ENCODE measurements at regions not wholly inside any gene's neighbourhood (a gene's known extent, or its start where the extent isn't known, plus 50 kb on each side); places are given as distances from the start of the nearest gene placed in this dataset.
"Not testable (repeated sequence)": the region's sequence is repeated elsewhere in the genome, so short reads cannot be mapped to it uniquely, and the experiment has no call there.

DNA sequence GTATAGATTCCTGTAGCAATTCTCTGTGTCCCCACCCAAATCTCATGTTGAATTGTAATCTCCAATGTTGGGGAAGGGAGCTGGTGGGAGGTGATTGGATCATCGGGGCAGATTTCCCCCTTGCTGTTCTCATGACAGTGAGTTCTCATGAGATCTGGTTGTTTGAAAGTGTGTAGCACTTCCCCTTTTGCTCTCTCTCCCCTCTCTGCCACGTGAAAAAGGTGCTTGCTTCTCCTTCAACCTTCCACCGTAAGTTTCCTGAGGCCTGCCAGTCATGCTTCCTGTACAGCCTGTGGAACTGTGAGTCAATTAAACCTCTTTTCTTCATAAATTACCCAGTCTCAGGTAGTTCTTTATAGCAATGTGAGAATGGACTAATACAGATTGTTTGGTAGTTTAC lies 175.3 kb upstream of the ACO1 start:
- not testable (repeated sequence) for DNase-seq

DNA sequence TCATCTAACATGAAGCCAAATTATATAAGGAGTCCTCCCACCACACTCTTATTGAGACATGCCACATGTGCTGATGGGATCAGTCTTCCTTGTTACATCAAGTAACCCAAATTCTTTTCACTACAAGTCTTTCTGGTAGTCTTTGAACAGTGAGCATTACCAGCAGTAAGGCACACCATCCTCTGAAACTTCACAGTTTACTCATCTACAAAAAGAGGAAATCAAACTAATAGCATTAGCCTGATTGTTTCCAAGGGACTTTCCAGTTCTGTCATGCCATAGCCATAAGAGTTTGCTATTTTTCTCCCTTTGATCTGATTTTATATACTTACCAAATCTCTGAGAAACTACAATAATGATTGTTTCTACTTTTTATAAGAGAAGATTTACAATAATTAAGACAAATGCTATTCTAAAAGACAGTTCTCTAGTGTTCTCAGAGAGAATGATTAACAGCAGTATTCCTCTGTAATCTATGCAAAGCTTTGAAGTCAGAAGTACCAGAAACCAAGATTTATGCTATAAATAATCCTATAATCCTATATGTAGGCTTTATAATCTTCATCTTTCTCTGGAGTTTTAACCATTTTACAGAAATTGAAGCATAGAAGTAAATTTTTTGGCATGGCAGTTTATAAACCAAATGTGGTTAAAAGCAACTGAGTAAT lies 166.2 kb upstream of the ACO1 start:
- no peak for DNase-seq

DNA sequence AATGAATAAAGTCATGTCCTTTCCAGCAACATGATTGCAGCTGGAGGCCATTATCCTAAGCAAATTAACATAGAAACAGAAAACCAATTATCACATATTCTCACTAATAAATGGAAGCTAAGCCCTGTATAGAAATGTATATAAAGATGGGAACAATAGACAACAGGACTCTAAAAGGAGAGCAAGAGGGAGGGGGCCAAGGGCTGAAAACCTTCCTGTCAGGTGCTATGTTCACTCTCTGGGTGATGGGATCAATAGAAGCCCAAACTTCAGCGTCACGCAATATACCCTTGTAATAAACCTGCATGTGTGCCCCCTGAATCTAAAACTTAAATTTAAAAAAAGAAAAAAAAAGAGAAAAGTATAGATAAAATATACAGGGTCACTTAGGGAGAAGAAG lies 163.7 kb upstream of the ACO1 start:
- DNase-seq = no peak

DNA sequence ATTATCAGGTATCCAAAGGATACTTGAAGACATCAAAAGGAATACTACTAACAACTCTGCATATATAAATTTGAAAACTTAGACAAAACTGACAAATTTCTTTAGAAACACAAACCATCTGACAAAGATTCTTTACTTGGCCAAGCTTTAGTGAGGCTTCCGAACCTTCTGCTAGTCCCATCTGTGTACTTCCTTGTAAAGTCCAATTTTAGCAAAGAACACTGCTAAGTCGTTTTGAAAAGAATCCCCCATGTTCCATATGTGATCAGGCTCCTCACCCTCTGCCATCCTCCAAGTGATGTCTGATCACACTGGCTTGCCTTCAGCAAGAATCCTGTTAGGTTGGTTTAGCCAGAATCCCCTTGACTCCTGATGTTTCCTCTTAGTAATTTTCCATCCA lies 150.0 kb upstream of the ACO1 start:
- no peak for DNase-seq

DNA sequence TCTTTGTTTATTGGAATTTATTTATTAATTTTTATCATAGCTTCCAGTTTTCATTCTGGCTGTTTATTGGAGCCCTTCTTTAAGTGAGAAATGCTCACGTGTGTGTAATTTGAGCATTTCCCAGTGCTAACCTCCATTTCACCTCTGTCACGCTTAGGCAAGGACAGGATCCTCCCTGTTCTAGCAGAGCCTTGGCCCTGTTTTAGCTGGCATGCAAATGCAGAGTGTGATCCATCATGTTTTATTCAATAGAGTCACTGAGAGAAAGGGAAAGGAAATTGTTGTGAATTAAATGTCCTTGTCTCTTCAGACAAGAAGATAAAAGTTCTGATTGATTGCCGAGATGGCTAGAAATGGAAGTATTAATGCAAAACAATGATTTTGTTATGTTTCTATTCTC lies 137.3 kb upstream of the ACO1 start:
- no peak for DNase-seq

DNA sequence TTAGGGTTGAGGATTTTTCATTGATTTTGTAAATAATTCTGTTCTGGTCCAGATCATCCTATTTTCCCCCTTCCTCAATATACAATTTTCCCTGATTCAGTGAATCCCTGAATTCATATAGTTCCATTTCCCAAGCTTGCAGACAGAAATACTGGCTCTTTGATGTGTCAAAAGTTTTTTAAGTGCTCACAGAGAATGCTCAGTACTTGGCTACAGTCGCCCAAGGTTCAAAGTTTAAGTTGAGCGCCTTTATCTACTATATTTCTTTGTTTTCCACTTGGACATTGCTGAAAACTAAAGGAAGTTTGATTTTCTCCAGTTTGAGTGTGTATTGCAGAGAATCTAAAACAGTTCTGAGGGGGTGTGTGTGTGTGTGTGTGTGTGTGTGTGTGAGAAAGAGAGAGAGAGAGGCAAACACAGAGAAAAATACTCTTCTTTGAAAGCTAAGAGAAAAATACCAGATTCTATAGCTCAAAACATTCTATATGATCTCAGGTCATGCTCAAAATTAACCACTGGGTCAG lies 136.2 kb upstream of the ACO1 start:
- no peak for DNase-seq

DNA sequence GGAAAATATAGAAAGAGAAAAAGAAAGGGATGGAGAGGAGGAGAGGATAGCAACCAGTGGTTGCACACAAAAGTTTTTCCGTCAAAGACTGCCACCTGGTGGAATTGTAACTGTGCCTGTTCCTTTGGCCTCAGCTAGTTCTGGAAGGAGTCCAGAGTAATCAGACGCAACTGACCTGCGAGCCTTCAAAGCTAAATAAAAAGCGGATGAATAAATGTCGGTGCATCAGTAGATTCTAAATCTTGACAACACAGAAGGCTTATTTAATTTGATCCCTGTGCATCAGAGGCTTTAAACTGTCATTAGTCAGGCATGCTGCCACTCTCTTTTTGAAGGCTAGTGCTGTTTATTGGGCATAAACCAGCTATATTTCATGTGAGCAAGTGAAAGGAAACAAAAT lies 132.9 kb upstream of the ACO1 start:
- no peak for DNase-seq

DNA sequence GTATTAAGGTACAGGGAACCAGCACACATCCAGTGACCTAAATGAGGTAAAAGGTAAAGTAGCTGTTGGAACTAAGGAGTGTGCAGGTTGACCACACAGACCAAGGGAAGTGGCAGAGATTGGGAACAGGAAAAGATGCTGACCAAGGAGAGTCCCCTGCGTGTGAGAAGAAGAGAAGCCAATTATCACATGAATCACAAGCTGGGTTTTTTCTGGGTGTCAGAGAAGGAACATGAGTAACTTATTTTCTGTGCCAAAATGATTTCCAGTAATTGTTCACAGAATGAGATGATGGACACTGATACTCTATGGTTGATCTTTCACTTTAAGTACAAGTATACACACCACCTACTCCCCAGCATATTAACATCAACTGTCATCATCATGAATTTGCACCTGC lies 130.7 kb upstream of the ACO1 start:
- DNase-seq = no peak

DNA sequence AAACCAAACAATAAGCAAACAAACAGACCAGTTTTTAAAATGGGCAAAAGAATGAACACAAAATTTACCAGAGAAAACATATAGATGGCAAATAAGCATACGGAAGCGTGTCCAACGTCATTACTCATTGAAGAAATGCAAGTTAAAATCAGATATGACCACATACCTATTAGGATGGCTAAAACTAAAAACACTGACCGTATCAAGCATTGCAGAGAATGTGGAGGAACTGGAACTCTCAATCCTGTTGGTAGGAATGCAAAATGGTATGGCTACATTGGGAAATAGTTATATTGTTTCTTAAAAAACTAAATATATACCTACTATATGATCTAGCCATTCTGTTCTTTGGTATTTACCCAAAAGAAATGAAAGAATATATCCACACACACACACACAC lies 129.4 kb upstream of the ACO1 start:
- no peak for DNase-seq

DNA sequence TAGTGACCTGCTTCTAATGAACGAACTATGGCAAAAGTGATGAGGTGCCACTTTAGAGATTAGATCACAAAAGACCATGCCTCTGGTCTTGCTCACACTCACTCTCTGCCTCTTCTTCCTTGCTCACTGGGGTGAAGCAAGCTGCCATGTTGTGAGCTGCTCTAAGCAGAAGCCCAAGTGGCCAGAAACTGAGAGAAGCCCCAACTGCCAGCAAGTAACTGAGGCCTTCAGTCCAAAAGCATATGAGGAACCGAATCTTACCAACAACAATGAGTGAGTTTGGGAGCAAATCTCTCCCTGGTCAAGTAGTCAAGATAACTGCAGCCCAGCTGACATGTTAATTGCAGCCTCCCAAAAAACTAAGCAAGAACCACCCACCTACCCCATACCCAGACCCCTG lies 126.0 kb upstream of the ACO1 start:
- DNase-seq = no peak

DNA sequence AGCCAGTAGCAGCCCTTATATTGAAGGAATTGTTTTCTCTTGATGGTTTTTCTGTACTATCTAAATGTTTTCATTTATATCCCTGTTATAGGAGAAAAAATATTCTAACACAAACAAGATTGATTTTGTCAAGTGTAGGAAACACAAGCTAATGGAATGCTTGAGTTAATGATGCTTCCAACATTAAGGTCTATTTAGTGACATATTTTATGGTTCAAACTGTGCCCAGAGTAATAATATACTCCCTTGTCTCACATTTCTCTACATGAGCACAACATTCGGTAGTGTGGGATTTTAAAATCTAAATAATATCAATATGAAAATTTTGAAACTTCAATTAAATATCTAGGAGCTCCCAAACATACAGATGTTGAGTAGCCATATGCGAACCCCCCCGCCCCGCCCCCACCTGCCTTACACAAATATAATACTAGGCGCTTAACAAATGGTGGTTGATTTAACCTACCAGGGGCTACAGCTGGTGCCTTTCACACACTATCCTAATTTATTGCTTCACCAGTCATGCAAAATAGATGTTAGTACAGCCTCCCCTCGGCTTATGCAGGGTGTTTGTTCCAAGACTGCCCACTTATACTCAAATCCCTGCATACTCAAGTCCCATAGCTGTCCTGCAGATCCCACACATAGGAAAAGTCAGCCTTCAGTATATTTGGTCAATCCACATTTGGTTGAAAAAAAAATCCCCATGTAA lies 124.1 kb upstream of the ACO1 start:
- DNase-seq = no peak

DNA sequence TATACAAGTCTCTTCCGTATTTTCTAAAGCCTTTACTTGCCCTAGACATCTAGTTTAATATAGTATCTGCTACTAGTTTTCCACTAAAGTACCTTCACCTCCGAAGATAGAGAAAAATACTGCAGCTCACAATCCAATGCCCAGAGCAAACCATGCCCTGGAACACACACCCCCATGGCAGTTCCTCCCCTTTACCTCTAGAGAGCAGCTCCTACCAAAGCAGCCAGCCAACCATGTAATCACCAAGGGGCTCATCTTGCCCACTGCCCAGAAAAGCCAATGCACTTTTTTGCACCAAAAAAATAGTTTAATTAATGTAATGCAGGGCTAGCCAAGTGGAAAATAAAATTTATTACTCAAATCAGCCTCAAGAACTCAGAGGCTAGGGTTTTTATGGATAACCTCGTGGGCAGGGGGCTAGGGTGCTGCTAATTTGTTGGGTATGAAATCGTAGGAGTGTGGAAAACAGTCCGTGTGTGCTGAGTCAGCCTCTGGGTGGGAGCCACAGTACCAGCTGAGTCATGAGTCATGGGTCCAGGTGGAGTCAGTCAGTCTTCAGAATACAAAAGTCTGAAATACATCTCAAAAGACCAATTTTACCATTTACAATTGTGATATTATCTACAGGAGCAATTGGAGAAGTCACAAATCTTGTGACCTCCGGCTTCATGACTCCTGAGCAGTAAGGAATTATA lies 120.1 kb upstream of the ACO1 start:
- no peak for DNase-seq

DNA sequence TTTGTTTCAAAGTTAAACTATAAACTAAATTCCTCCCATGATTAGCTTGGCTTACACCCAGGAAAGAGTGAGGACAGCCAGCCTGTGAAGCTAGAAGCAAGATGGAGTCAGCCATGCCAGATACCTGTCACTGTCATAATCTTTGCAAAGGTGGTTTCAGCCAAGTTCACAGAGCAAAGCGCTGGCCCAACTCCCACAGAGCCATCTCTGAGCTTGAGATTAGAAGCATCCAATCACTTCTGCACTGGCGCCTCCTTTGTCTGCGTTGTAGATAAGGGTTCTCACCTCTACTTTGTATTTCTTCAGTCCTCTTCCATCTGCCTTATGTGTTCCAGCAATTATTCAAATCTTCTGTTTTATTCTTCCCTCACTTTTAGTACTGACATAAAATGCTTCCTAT lies 119.4 kb upstream of the ACO1 start:
- DNase-seq = no peak

DNA sequence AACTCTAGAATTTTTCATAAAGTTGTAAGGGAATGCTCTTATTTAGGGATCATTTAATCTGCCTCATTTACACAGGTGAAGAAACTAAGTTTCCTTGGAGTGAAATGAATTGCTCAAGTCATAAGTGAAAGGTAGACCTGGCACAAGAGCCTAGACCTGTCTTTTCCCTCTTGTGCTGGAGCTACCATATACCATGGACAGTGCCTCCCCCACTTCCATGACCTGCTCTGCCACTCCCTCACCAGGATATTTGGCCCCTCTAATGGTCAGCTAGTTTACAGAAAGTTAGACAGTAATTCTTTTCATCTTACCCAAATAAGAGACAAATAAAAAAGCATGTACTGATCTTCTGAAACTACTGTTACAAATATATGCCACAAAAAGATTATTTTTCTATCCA lies 105.5 kb upstream of the ACO1 start:
- DNase-seq = no peak

DNA sequence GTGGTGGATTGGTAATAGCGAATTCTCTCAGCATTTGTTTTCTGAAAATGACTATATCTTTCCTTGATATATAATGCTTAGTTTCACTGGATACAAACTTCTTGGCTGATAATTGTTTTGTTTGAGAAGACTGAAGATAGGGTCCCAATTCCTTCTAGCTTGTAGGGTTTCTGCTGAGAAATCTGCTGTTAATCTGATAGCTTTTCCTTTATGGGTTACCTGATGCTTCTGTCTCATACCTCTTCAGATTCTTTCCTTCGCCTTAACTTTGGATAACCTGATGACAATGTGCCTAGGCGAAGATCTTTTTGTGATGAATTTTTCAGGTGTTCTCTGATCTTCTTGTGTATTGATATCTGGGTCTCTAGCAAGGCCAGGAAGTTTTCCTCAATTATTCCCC lies 94.7 kb upstream of the ACO1 start:
- DNase-seq = no peak

DNA sequence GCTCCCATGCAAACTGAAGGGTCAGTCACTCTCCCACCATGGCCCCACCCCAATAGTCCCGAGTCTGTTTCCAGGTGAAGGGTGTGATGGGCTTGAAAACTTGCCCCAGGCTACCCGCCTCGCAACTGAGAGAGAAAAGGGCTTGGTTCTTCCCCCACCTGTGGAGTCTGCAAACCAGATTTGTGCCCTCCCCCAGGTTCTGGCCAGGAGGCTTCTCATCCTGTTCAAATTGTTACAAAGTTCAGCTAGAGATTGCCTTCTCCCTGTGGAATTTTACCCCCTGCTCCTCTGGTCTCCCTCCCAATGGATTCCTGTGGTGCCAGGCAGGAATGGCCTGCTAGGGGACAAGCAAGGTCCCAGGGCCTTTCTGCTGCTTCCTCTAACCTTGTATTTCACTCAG lies 93.1 kb upstream of the ACO1 start:
- DNase-seq = no peak

DNA sequence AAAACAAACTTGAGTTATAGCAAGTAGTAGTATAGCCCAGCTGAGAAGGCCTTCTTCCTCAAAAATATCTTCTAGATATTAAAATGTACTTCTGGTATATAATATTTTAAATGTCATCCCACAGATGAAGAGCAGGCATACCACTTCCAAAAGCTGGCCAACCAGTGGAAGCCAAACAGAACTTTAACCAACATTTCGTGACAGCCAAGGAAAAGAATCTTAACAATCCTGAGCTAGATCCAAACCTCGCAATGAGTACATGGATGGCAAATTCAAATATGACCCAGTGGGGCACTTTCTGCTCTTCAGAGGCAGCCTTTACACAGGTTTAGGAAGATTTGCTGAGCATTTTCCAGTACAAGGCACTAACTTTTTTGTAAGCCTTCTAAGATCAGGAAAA lies 91.8 kb upstream of the ACO1 start:
- DNase-seq = no peak

DNA sequence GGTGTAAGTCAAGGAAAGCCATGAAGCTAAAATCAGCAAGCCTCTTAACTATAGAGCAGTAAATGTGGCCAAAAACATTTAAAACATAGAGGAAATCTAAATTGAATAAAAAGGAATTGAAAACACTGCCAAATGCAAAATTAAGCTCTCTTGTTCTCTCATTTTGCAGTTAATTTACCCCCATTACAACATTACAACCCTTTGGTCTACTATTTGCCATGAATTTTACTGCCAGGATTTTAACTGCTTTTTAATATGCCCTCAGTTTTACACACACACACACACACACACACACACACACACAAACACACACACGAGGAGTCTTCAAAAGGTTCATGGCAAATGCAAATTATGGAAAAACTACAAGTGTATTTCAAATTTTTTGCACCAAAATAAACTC lies 91.4 kb upstream of the ACO1 start:
- no peak for DNase-seq

DNA sequence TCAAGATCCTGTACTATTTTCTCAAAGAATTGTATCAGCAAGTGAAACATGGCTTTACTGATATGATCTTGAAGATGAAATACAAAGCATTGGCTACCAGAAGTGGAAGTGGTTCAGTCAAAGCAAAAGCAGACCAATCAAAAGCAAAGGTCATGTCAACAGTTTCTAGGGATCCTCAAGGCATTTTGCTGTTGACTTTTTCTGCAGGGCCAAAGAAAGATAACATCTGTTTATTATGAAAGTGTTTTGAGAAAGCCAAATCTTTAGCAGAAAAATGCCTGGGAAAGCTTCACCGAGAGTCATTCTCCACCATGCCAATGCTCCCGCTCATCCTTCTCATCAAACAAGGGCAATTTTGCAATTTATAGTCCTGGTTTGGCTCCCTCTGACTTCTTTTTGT lies 90.3 kb upstream of the ACO1 start:
- no peak for DNase-seq

DNA sequence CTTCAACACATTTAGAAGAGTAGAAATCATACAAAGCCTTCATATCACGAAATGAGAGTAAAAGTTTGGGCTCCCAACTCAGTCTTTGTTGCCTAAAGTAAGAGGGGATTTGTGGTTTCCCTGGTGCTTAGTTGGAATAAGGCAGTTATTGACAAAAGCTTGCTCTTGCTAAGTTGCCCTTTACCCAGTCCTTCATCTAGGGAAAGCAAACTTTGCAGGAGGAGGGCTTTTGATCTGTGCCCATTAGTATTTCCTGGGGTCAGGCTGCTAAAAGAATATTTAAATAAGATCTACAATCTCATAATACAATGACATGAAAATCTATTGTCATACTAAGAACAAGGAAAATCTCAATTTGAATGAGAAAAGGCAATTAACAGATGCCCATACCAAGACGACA lies 84.1 kb upstream of the ACO1 start:
- no peak for DNase-seq

DNA sequence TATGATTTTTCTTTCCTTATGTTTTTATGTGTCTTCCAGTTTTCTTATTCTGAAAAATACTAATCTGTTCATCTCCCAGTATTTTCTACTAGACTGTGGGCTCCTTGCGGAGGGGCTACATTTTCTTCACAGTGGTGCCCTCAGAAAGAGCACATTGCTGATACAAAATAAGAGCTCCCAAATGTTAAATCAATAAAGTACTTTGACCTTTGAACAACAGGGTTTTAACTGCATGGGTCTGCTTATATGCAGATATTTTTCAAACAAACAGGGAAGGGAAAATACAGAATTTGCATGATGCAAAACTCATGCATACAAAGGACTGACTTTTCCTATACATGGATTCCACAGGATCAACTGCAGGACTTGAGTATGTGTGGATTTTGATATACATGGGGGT lies 79.9 kb upstream of the ACO1 start:
- DNase-seq = no peak

DNA sequence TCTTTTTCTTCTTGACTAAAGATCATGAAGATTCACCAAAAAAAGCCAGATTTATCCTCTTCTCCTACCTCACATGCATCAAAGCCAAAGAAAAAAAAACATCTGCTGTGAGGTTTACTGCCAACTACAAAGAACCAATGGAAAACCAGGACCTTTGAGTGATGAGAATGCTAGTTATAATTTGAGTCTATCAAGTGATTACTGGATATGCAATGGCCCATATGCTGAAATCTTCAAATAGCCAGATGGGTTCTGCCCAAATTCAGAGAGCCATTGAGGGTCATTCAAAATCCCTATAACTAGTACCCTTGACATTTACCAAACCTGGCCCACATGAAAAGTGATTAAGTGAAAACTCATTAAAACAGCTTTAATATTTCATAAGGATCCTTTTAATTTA lies 78.4 kb upstream of the ACO1 start:
- DNase-seq = no peak

DNA sequence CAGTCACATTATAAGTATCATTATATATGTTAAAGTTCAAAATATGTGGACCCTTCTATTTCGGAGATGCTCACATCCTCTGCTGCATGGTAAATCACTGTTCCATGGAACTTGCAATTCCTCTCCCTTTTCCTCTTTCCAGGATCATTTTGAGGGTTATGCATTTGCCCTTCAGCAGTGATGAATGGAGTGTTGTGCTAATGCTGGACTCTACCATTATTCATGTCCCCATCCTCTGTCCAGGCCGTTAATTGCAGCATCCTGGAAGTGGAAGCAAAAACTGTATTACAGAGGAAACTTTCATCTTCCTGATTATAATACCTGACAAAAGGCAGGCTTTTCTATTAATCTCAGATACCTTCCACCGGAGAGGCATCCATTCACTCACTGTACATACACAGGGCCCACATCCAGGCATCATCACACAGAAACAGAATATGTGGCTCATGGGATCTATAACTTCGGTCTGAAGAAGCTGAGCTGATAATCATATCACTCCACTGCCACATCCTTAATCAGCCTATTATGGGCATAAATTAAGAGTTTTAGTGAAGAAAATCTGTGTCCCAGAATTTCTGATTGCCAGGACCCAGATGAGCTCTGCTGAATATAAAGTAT lies 65.0 kb upstream of the ACO1 start:
- no peak for DNase-seq

DNA sequence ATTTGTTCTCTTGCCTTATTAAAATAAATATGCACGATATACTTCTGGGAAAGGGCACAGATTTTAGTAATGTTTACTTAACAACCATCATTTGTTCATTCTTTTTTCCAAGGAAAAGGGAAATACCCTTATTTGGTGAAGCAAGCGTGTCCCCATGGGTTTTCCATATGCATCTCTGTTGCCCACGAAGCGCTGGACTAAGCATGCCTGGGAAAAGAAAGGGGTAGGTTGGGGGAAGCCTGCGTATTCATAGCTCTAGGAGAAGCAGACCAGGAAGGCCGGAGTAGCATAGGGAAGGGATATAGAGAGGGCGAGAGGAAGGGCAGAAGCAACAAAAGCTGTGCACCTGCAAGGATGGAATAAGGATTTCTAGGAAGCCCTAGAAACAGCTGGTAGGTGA lies 61.8 kb upstream of the ACO1 start:
- no peak for DNase-seq

Data from activated CD4-positive, CD25-positive, alpha-beta regulatory T cell treated with anti-CD3 and anti-CD28 coated beads, Interleukin-2, amount 50 U/mL, for 72 hours (primary cell).